Mesodermal cell (in vitro differentiated cells): ENCODE measurements at regions not wholly inside any gene's neighbourhood (a gene's known extent, or its start where the extent isn't known, plus 50 kb on each side); places are given as distances from the start of the nearest gene placed in this dataset.
"Not testable (repeated sequence)": the region's sequence is repeated elsewhere in the genome, so short reads cannot be mapped to it uniquely, and the experiment has no call there.

Experiments
- H3K27ac ChIP-seq: 2 replicates; pipeline ENCODE4 v1.7.0; 2013; ENCODE audit warnings: mild to moderate bottlenecking, low read depth, low read length, moderate library complexity; ENCODE audit not compliant: severe bottlenecking
- H3K36me3 ChIP-seq: 2 replicates; pipeline ENCODE4 v1.7.1; 2013; ENCODE audit warnings: mild to moderate bottlenecking, low read length, moderate library complexity; ENCODE audit not compliant: control insufficient read depth, insufficient read depth
- H3K4me1 ChIP-seq: one replicate; pipeline ENCODE4 v1.7.1; 2013; ENCODE audit warnings: mild to moderate bottlenecking, low read length; ENCODE audit not compliant: insufficient read depth, control insufficient read depth, poor library complexity, severe bottlenecking
- H3K4me3 ChIP-seq: 2 replicates; pipeline ENCODE4 v1.7.0; 2013; ENCODE audit warnings: low read length, control low read depth, mild to moderate bottlenecking; ENCODE audit not compliant: insufficient read depth, poor library complexity, severe bottlenecking; ENCODE audit errors: extremely low read depth
- H3K9me3 ChIP-seq: 2 replicates; pipeline ENCODE4 v1.7.1; 2013; ENCODE audit warnings: mild to moderate bottlenecking, low read length, moderate library complexity; ENCODE audit not compliant: control insufficient read depth
- WGBS, 2 experiments: methylation state at CpG; one replicate each; pipeline ENCODE4 v1.1.5; 2013; ENCODE audit warnings: missing lambda C conversion rate in 2 of 2; ENCODE audit not compliant: insufficient coverage in 2 of 2; 5-methylcytosine and 5-hydroxymethylcytosine counted together

GRCh38 chr17:445839-446238 lies 93.2 kb upstream of the RPH3AL start, which contains the start of gene RFLNB:
Gene RFLNB (minus strand): TSS chr17:445939.
- H3K4me1 ChIP-seq, H3K27ac ChIP-seq, H3K9me3 ChIP-seq, H3K4me3 ChIP-seq, H3K36me3 ChIP-seq: not testable (repeated sequence)
- WGBS, 2 experiments, result 89 to 97% methylated on average over 5 to 6 of the region's 12 CpGs

- no peak overlapping the region for H3K27ac ChIP-seq
- H3K4me1 ChIP-seq, result no peaks in the 10 kb centered on the region
- H3K36me3 ChIP-seq, result no peaks in the 10 kb centered on the region
- whole genome bisulfite sequencing, 2 experiments, result 79 to 96% methylated on average over 2 to 4 of the region's 7 CpGs
- no peak overlapping the region for H3K4me3 ChIP-seq
- H3K9me3 ChIP-seq, result no peaks in the 10 kb centered on the region
These were observed 92.4 kb upstream of the RPH3AL start for GRCh38 chr17:444879-445454.

GRCh38 chr17:443109-443508 lies 90.5 kb upstream of the RPH3AL start:
- Histone ChIP-seq H3K4me3 (no peak overlapping the region), H3K9me3 (no peaks in the 10 kb centered on the region), H3K4me1 (no peaks in the 10 kb centered on the region), H3K27ac (no peak overlapping the region), H3K36me3 (no peaks in the 10 kb centered on the region)
- WGBS, 2 experiments, result 96% methylated on average over 29 to 30 of the region's 30 CpGs

- H3K4me1 ChIP-seq, result no peaks in the 10 kb centered on the region
- no peak overlapping the region for H3K4me3 ChIP-seq
- H3K36me3 ChIP-seq, result no peaks in the 10 kb centered on the region
- H3K9me3 ChIP-seq, result peaks cover 6% of the 10 kb centered on the region
- H3K27ac ChIP-seq, result no peak overlapping the region
- 95 to 98% methylated on average over 32 to 40 of the region's 41 CpGs for WGBS, 2 experiments
These were observed 88.7 kb upstream of the RPH3AL start for GRCh38 chr17:441155-441950.

- Histone ChIP-seq H3K27ac (no peak overlapping the region), H3K4me3 (no peak overlapping the region), H3K4me1 (no peaks in the 10 kb centered on the region), H3K36me3 (no peaks in the 10 kb centered on the region), H3K9me3 (peaks cover 11% of the 10 kb centered on the region)
- WGBS, 2 experiments, result 89 to 100% methylated on average over 3 to 4 of the region's 5 CpGs
These were observed 85.6 kb upstream of the RPH3AL start for GRCh38 chr17:438191-438590.

GRCh38 chr17:437545-437944 lies 84.9 kb upstream of the RPH3AL start:
- Histone ChIP-seq H3K4me3 (no peak overlapping the region), H3K4me1 (no peaks in the 10 kb centered on the region), H3K9me3 (peaks cover 11% of the 10 kb centered on the region), H3K36me3 (no peaks in the 10 kb centered on the region), H3K27ac (no peak overlapping the region)
- 100% methylated on average over 1 of the region's 2 CpGs; no CpG with 5 or more reads in 1 of the 2 experiments for WGBS, 2 experiments

GRCh38 chr17:436571-436970 lies 84.0 kb upstream of the RPH3AL start:
- peaks cover 11% of the 10 kb centered on the region for H3K9me3 ChIP-seq
- WGBS, 2 experiments, result 88 to 94% methylated on average over 4 to 7 of the region's 7 CpGs
- no peaks in the 10 kb centered on the region for H3K4me1 ChIP-seq
- H3K4me3 ChIP-seq, result no peak overlapping the region
- H3K27ac ChIP-seq, result no peak overlapping the region
- H3K36me3 ChIP-seq, result no peaks in the 10 kb centered on the region

- not testable (repeated sequence) for H3K36me3 ChIP-seq, H3K4me1 ChIP-seq, H3K27ac ChIP-seq, H3K4me3 ChIP-seq
- H3K9me3 ChIP-seq, result peaks cover 25% of the 10 kb centered on the region
- WGBS, 2 experiments, result 56 to 90% methylated on average over 1 to 2 of the region's 2 CpGs
These were observed 79.9 kb upstream of the RPH3AL start for GRCh38 chr17:432471-432870.

- Histone ChIP-seq H3K27ac (no peak overlapping the region), H3K36me3 (no peaks in the 10 kb centered on the region), H3K4me3 (no peak overlapping the region), H3K9me3 (peaks cover 22% of the 10 kb centered on the region), H3K4me1 (no peaks in the 10 kb centered on the region)
- WGBS, 2 experiments, result 89 to 93% methylated on average over 1 of the region's 4 CpGs
These were observed 78.9 kb upstream of the RPH3AL start for GRCh38 chr17:431494-431893.

GRCh38 chr17:429589-429988 lies 77.0 kb upstream of the RPH3AL start:
- 87 to 91% methylated on average over 4 to 7 of the region's 8 CpGs for WGBS, 2 experiments
- Histone ChIP-seq H3K27ac (no peak overlapping the region), H3K4me3 (no peak overlapping the region), H3K9me3 (peaks cover 17% of the 10 kb centered on the region), H3K4me1 (no peaks in the 10 kb centered on the region), H3K36me3 (no peaks in the 10 kb centered on the region)

- no peaks in the 10 kb centered on the region for H3K4me1 ChIP-seq
- H3K36me3 ChIP-seq, result no peaks in the 10 kb centered on the region
- H3K27ac ChIP-seq, result no peak overlapping the region
- no peak overlapping the region for H3K4me3 ChIP-seq
- 75 to 85% methylated on average over 2 to 3 of the region's 3 CpGs for WGBS, 2 experiments
- H3K9me3 ChIP-seq, result peaks cover 17% of the 10 kb centered on the region
These were observed 75.8 kb upstream of the RPH3AL start for GRCh38 chr17:428414-428813.
